WTC11 (cell line): ENCODE measurements at regions not wholly inside any gene's neighbourhood (a gene's known extent, or its start where the extent isn't known, plus 50 kb on each side); places are given as distances from the start of the nearest gene placed in this dataset.

Experiments used
- ATAC-seq: fragments of 200-7000 bp; cut with Tn5 transposase; 2 replicates; pipeline ENCODE4 v1.10.0; 2021; ENCODE audit warnings: mild to moderate bottlenecking, moderate library complexity
- CTCF ChIA-PET: fragments of 300-600 bp; sonication (Branson Sonifier 250); formaldehyde crosslinking; loops from one replicate; lab custom pipeline; 2021; ENCODE audit warnings: antibody characterized with exemption; lab: Charles Lee
- POLR2A ChIA-PET: fragments of 350-600 bp; sonication (Branson Sonifier 250); formaldehyde crosslinking; loops from one replicate; lab custom pipeline; 2021; ENCODE audit warnings: antibody characterized with exemption; lab: Charles Lee
- DNase-seq: peaks from one replicate; pipeline ENCODE4 v3.0.0; 2021; ENCODE audit warnings: low spot score
- H3K27ac Mint-ChIP-seq: 2 replicates; pipeline ENCODE4 v1.8.0; 2021; ENCODE audit warnings: mixed read lengths
- H3K27me3 Mint-ChIP-seq: 2 replicates; pipeline ENCODE4 v1.8.0; 2021; ENCODE audit warnings: low read depth, mild to moderate bottlenecking, moderate library complexity, mixed read lengths
- H3K36me3 Mint-ChIP-seq: 2 replicates; pipeline ENCODE4 v1.8.0; 2021; ENCODE audit warnings: mixed read lengths
- H3K4me1 Mint-ChIP-seq: 2 replicates; pipeline ENCODE4 v1.8.0; 2022; ENCODE audit warnings: mixed read lengths
- H3K4me3 Mint-ChIP-seq: 2 replicates; pipeline ENCODE4 v1.8.0; 2021; ENCODE audit warnings: mild to moderate bottlenecking, moderate library complexity, mixed read lengths
- H3K9me3 Mint-ChIP-seq: 2 replicates; pipeline ENCODE4 v1.8.0; 2021; ENCODE audit warnings: mixed read lengths
- CBFB ChIP-seq: sonication (generic); formaldehyde crosslinking; IDR thresholded peaks from 2 replicates; pipeline ENCODE4 v1.8.1; 2022; ENCODE audit warnings: mild to moderate bottlenecking, low read depth, missing genetic modification reagents
- CTCF ChIP-seq: fragments of 200-600 bp; IDR thresholded peaks from 2 replicates; pipeline ENCODE4 v1.8.0; 2022; ENCODE audit warnings: antibody characterized with exemption
- FOXP4 ChIP-seq: sonication (generic); formaldehyde crosslinking; IDR thresholded peaks from 2 replicates; pipeline ENCODE4 v1.8.0; 2022; ENCODE audit warnings: mild to moderate bottlenecking, missing genetic modification reagents
- JUN ChIP-seq: sonication (generic); formaldehyde crosslinking; IDR thresholded peaks from 2 replicates; pipeline ENCODE4 v1.8.0; 2023; ENCODE audit warnings: mild to moderate bottlenecking, missing genetic modification reagents
- RORB ChIP-seq: fragments of 250-450 bp; sonication (Bioruptor Pico); IDR thresholded peaks from 2 replicates; pipeline ENCODE4 v1.9.0; 2021; ENCODE audit warnings: mild to moderate bottlenecking
- ZNF121 ChIP-seq: sonication (generic); formaldehyde crosslinking; IDR thresholded peaks from 2 replicates; pipeline ENCODE4 v1.8.0; 2023; ENCODE audit warnings: missing genetic modification reagents
- ZNF138 ChIP-seq: sonication (generic); formaldehyde crosslinking; conservative IDR thresholded peaks from 2 replicates; pipeline ENCODE4 v1.8.1; 2022; ENCODE audit warnings: mild to moderate bottlenecking, moderate library complexity, missing genetic modification reagents
- ZNF219 ChIP-seq: sonication (generic); formaldehyde crosslinking; IDR thresholded peaks from 2 replicates; pipeline ENCODE4 v1.8.0; 2023; ENCODE audit warnings: missing genetic modification reagents, mild to moderate bottlenecking, borderline replicate concordance
- ZNF232 ChIP-seq: sonication (generic); formaldehyde crosslinking; IDR thresholded peaks from 2 replicates; pipeline ENCODE4 v1.8.0; 2022; ENCODE audit warnings: mild to moderate bottlenecking, missing genetic modification reagents
- ZNF263 ChIP-seq: sonication (generic); formaldehyde crosslinking; IDR thresholded peaks from 2 replicates; pipeline ENCODE4 v1.8.1; 2022; ENCODE audit warnings: low read depth, mild to moderate bottlenecking, moderate library complexity, missing genetic modification reagents
- ZNF317 ChIP-seq: sonication (generic); formaldehyde crosslinking; IDR thresholded peaks from 2 replicates; pipeline ENCODE4 v1.8.1; 2023; ENCODE audit warnings: low read depth, mild to moderate bottlenecking, moderate library complexity, missing genetic modification reagents, borderline replicate concordance
- ZNF423 ChIP-seq: fragments of 250-450 bp; sonication (Bioruptor Pico); IDR thresholded peaks from 2 replicates; pipeline ENCODE4 v2.1.2; 2022; ENCODE audit warnings: mild to moderate bottlenecking, moderate library complexity
- ZNF532 ChIP-seq: fragments of 250-450 bp; sonication (Bioruptor Pico); IDR thresholded peaks from 2 replicates; pipeline ENCODE4 v1.9.0; 2021; ENCODE audit warnings: mild to moderate bottlenecking, borderline replicate concordance
- ZNF671 ChIP-seq: fragments of 250-450 bp; sonication (Bioruptor Pico); IDR thresholded peaks from 2 replicates; pipeline ENCODE4 v1.8.0; 2021; ENCODE audit warnings: mild to moderate bottlenecking
- TF ChIP-seq, protein P1 (sequence below): fragments of 250-450 bp; sonication (Bioruptor Pico); IDR thresholded peaks from 2 replicates; pipeline ENCODE4 v1.9.0; 2021; ENCODE audit warnings: mild to moderate bottlenecking
- TF ChIP-seq, protein P2 (sequence below): sonication (generic); formaldehyde crosslinking; IDR thresholded peaks from 2 replicates; pipeline ENCODE4 v1.8.1; 2022; ENCODE audit warnings: low read depth, mild to moderate bottlenecking, moderate library complexity, missing genetic modification reagents, borderline replicate concordance
- TF ChIP-seq, protein P3 (sequence below): sonication (generic); formaldehyde crosslinking; IDR thresholded peaks from 2 replicates; pipeline ENCODE4 v1.8.0; 2022; ENCODE audit warnings: mild to moderate bottlenecking, missing genetic modification reagents
- TF ChIP-seq, protein P4 (sequence below): sonication (generic); formaldehyde crosslinking; IDR thresholded peaks from 2 replicates; pipeline ENCODE4 v1.8.1; 2022; ENCODE audit warnings: low read depth, missing genetic modification reagents, borderline replicate concordance

- Mint-ChIP-seq H3K36me3 (no peaks in the 10 kb centered on the region), H3K27me3 (no peaks in the 10 kb centered on the region), H3K9me3 (no peaks in the 10 kb centered on the region), H3K4me3 (no peak overlapping the region), H3K27ac (no peak overlapping the region), H3K4me1 (0 out of 2 replicates have a peak, but pooled peaks cover 3% of the 10 kb centered on the region)
- CTCF ChIA-PET = no interaction called here
- POLR2A ChIA-PET = no interaction called here
- ATAC-seq (no peak), DNase-seq (no peak)
- TF ChIP-seq ZNF263 (CRISPR knock-in tag) = no peak
- TF ChIP-seq ZNF671 (CRISPR knock-in tag) = no peak
- no peak for TF ChIP-seq ZNF219
- TF ChIP-seq ZNF532 (CRISPR knock-in tag) = no peak
- no peak for TF ChIP-seq JUN (CRISPR knock-in tag)
- no peak for TF ChIP-seq CTCF
- TF ChIP-seq, protein P1, sequence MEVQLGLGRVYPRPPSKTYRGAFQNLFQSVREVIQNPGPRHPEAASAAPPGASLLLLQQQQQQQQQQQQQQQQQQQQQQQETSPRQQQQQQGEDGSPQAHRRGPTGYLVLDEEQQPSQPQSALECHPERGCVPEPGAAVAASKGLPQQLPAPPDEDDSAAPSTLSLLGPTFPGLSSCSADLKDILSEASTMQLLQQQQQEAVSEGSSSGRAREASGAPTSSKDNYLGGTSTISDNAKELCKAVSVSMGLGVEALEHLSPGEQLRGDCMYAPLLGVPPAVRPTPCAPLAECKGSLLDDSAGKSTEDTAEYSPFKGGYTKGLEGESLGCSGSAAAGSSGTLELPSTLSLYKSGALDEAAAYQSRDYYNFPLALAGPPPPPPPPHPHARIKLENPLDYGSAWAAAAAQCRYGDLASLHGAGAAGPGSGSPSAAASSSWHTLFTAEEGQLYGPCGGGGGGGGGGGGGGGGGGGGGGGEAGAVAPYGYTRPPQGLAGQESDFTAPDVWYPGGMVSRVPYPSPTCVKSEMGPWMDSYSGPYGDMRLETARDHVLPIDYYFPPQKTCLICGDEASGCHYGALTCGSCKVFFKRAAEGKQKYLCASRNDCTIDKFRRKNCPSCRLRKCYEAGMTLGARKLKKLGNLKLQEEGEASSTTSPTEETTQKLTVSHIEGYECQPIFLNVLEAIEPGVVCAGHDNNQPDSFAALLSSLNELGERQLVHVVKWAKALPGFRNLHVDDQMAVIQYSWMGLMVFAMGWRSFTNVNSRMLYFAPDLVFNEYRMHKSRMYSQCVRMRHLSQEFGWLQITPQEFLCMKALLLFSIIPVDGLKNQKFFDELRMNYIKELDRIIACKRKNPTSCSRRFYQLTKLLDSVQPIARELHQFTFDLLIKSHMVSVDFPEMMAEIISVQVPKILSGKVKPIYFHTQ = no peak
- no peak for TF ChIP-seq ZNF317 (CRISPR knock-in tag)
- TF ChIP-seq, protein P2, sequence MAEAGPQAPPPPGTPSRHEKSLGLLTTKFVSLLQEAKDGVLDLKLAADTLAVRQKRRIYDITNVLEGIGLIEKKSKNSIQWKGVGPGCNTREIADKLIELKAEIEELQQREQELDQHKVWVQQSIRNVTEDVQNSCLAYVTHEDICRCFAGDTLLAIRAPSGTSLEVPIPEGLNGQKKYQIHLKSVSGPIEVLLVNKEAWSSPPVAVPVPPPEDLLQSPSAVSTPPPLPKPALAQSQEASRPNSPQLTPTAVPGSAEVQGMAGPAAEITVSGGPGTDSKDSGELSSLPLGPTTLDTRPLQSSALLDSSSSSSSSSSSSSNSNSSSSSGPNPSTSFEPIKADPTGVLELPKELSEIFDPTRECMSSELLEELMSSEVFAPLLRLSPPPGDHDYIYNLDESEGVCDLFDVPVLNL (CRISPR knock-in tag) = no peak
- TF ChIP-seq RORB (CRISPR knock-in tag) = no peak
- TF ChIP-seq FOXP4 (CRISPR knock-in tag) = no peak
- no peak for TF ChIP-seq ZNF138
- no peak for TF ChIP-seq CBFB (CRISPR knock-in tag)
- TF ChIP-seq, protein P3, sequence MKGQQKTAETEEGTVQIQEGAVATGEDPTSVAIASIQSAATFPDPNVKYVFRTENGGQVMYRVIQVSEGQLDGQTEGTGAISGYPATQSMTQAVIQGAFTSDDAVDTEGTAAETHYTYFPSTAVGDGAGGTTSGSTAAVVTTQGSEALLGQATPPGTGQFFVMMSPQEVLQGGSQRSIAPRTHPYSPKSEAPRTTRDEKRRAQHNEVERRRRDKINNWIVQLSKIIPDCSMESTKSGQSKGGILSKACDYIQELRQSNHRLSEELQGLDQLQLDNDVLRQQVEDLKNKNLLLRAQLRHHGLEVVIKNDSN = no peak
- TF ChIP-seq, protein P4, sequence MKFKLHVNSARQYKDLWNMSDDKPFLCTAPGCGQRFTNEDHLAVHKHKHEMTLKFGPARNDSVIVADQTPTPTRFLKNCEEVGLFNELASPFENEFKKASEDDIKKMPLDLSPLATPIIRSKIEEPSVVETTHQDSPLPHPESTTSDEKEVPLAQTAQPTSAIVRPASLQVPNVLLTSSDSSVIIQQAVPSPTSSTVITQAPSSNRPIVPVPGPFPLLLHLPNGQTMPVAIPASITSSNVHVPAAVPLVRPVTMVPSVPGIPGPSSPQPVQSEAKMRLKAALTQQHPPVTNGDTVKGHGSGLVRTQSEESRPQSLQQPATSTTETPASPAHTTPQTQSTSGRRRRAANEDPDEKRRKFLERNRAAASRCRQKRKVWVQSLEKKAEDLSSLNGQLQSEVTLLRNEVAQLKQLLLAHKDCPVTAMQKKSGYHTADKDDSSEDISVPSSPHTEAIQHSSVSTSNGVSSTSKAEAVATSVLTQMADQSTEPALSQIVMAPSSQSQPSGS = no peak
- no peak for TF ChIP-seq ZNF423
- no peak for TF ChIP-seq ZNF121 (CRISPR knock-in tag)
- TF ChIP-seq ZNF232 (CRISPR knock-in tag) = no peak
These were observed 467.5 kb downstream of the FBXO15 start for GRCh38 chr18:73679941-73680712.
